ENCODE measurements at regions not wholly inside any gene's neighbourhood (a gene's known extent, or its start where the extent isn't known, plus 50 kb on each side); places are given as distances from the start of the nearest gene placed in this dataset.

DNA sequence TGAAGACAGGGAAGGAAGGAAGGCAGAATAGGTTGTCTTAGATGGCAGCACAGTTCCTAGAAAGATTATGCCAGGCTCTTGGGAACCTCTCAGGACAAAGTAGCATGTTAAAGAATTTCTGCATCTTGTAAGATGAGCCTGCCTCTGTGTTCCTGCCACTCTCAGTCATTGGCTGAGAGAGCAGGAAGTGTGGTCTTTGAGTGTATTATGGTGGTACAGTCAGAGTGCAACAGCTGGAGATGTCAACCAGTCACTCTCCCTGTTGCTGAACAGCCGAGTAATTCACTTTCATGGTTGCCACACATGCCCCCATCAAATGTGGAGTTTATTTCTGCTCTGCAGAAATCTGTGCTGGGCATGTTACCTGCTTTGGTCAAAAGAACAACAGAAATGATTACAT is 659.6 kb upstream of the RIOK2 start:
- no peak overlapping the region for H3K4me3 ChIP-seq (ENCODE audit: low read length)
- no peak for TF ChIP-seq ZNF274 (IDR thresholded peaks at IDR 0.05; ENCODE audit: low read depth, low read length)

GRCh38 chr5:97844797-97845196 is 661.8 kb upstream of the RIOK2 start:
- H3K4me3 ChIP-seq (ENCODE audit: low read length), result no peak overlapping the region
- TF ChIP-seq ZNF274 (IDR thresholded peaks at IDR 0.05; ENCODE audit: low read depth, low read length), result no peak

- no peak for TF ChIP-seq ZNF274 (IDR thresholded peaks at IDR 0.05; ENCODE audit: low read depth, low read length)
These were observed 663.6 kb upstream of the RIOK2 start for GRCh38 chr5:97846643-97847042.

DNA sequence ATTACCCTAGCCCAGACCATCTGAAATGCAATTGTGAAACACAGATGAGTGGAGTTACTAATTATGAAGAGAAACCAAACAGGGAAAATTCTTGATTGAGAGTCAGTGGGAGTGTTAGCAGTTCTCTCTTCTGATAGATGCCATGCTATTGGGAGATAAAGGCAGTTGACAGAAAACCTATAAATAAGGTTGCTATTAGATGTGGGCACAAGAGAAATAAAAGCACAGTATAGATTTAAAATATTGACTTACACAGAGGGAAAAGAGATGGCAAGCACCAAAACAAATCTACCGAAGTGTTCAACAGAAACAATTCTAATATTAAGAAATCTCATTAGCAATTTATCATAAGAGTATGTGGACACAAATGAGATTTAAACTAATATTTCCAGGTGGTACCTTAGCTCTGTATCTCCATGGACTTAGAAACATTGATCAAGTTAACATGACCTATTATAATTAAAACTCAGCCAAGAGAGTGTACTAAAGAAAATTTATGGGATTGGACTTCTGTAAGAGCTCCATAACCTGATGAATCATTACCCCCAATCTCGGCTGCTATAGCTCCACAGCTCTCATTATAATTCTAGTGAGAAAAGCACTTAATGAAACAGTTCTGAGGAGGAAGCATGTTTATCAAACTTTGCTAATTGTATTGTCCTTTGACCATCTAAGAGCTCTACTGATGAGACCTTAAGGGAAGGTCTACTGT is 665.0 kb upstream of the RIOK2 start:
- no peak for TF ChIP-seq ZNF274 (IDR thresholded peaks at IDR 0.05; ENCODE audit: low read depth, low read length)
- no peak overlapping the region for H3K4me3 ChIP-seq (ENCODE audit: low read length)

More at GRCh38 chr5:97846643-97847042, 663.6 kb upstream of the RIOK2 start:
- H3K4me3 ChIP-seq (ENCODE audit: low read length), result no peak overlapping the region

- TF ChIP-seq ZNF274 (IDR thresholded peaks at IDR 0.05; ENCODE audit: low read depth, low read length), result no peak
- no peak overlapping the region for H3K4me3 ChIP-seq (ENCODE audit: low read length)
These were observed 668.0 kb upstream of the RIOK2 start for GRCh38 chr5:97851036-97851435.

DNA sequence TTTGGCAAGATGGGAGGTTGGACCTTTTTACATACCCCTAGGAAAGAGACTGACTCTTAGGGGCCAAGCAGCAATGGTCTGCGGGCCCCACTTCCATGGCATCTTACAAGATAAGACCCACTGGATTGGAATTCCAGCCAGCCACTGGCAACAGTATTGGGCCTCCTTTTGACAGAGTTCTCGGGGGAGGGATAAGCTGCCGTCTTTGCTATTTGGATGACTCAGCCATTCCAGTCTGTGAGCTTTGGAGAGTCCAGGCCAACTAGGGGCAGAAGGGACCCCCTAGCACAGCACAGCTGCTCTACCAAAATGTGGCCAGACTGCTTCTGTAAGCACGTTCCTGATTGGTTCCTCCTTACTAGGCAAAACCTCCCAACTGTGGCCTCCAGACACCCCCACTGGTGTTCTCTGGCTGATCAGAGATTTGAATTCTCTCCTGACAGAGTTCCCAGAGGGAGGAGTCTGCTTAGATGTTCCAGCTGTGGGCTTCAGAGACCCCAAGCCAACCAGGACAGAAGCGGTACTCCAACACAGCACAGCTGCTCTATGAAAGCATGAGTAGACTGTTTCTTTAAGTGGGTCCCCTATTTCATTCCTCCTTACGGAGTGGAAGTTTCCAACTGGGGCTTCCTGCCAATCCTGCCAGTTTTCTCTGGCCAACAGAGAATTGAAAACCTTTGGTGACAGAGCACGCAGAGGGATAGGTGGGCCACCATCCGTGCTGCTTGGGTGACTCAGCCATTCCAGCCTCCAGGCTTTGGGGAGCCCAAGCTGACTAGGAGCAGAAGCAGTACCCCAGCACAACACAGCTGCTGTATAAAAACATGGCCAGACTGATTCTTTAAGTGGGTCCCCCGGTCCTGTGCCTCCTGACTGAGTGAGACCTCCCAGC is 672.1 kb upstream of the RIOK2 start:
- no peak for TF ChIP-seq ZNF274 (IDR thresholded peaks at IDR 0.05; ENCODE audit: low read depth, low read length)
- no peak overlapping the region for H3K4me3 ChIP-seq (ENCODE audit: low read length)

- H3K4me3 ChIP-seq (ENCODE audit: low read length), result no peak overlapping the region
- TF ChIP-seq ZNF274 (IDR thresholded peaks at IDR 0.05; ENCODE audit: low read depth, low read length), result no peak
These were observed 691.4 kb upstream of the RIOK2 start for GRCh38 chr5:97874491-97874890.

DNA sequence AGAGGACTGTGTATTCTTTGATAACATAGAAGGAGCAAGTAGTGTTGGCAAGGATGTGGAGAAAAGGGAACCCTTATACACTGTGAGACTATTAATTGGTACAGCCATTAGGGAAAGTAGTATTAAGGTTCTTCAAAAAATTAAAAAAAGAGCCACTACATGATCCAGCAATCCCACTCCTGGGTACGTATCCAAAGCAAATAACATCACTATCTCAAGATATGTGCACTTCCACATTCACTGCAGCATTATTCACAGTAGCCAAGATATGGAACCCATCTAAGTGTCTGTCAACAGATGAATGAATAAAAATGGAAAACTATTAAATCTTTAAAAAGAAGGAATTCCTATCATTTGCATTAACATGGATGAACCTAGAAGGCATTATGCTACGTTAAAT is 693.2 kb upstream of the RIOK2 start:
- no peak for TF ChIP-seq ZNF274 (IDR thresholded peaks at IDR 0.05; ENCODE audit: low read depth, low read length)
- H3K4me3 ChIP-seq (ENCODE audit: low read length), result no peak overlapping the region

- no peak for TF ChIP-seq ZNF274 (IDR thresholded peaks at IDR 0.05; ENCODE audit: low read depth, low read length)
- no peak overlapping the region for H3K4me3 ChIP-seq (ENCODE audit: low read length)
These were observed 694.5 kb upstream of the RIOK2 start for GRCh38 chr5:97877588-97877987.

DNA sequence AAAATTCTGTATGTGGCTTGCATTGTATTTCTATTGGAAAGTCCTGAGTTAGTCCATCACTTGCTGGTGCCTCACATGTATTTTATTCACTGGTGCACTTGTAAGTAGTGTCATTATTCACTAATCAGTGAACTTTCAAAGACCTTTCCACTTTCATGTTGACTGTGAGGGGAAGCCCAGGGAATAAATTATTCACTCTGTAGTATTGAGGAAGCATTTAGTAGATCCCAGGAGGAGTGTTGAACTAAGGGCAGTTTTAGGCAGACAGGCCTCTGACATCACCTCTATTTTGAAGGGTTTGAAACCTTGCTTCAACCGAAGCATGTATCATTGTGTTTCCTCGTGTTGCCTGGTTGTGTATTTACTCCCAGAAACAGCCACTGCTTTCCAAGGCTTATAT is 705.4 kb upstream of the RIOK2 start:
- TF ChIP-seq ZNF274 (IDR thresholded peaks at IDR 0.05; ENCODE audit: low read depth, low read length), result no peak

GRCh38 chr5:97891971-97892370 is 708.9 kb upstream of the RIOK2 start:
- H3K4me3 ChIP-seq (ENCODE audit: low read length), result no peak overlapping the region
- no peak for TF ChIP-seq ZNF274 (IDR thresholded peaks at IDR 0.05; ENCODE audit: low read depth, low read length)

More for the DNA sequence above, 705.4 kb upstream of the RIOK2 start:
- no peak overlapping the region for H3K4me3 ChIP-seq (ENCODE audit: low read length)

DNA sequence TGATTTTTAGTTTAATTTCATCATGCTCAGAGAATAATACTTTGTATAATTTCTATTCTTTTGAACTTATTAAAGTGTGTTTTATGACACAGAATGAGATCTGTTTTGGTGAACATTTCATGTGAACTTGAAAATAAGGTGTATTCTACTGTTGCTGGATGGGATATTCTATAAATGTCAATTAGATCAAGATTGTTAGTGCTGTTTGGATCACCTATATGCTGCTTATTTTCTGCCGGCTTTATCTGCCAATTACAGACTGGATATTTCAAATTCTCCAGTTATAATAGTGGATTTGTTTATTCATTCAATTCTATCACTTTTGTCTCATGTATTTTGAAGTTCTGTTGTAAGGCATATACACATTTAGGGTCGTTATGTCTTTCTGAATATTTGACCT is 720.7 kb upstream of the RIOK2 start:
- TF ChIP-seq ZNF274 (IDR thresholded peaks at IDR 0.05; ENCODE audit: low read depth, low read length), result no peak
- no peak overlapping the region for H3K4me3 ChIP-seq (ENCODE audit: low read length)

- H3K4me3 ChIP-seq (ENCODE audit: low read length), result no peak overlapping the region
- no peak for TF ChIP-seq ZNF274 (IDR thresholded peaks at IDR 0.05; ENCODE audit: low read depth, low read length)
These were observed 723.1 kb upstream of the RIOK2 start for GRCh38 chr5:97906135-97906534.

DNA sequence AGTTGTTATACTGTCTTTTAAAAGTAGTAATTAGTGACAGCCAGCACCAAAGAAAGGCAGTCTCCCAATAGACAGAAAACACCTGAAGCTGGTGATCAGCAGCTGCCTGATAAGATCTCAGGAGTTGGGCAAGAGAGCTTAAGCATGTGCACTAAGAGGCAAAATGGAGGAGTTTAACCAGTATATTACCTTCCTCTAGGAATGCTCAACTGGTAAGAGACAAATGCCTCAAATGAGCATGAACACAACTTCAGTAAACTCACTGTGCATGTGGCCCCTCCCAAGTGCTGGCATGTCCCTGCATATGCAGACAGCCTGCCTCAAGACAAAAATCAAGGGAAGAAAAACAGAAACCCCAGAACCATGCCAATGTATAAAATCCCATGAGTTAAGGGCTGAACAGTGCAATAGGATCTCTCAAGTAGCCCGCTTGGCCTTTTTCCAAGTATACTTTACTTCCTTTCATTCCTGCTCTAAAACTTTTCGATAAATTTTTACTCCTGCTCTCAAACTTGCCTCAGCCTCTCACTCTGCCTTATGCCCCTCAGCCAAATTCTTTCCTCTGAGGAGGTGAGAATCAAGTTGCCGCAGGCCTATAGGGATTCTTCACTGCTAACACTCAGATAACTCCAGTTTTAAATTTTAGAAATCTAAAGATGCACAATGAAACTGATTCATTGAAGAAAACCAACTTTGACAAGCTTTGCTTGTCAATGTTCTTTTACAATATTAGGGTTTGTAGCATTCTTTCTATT is 724.8 kb upstream of the RIOK2 start:
- TF ChIP-seq ZNF274 (IDR thresholded peaks at IDR 0.05; ENCODE audit: low read depth, low read length), result no peak
- H3K4me3 ChIP-seq (ENCODE audit: low read length), result no peak overlapping the region
